ENCODE measurements at regions not wholly inside any gene's neighbourhood (a gene's known extent, or its start where the extent isn't known, plus 50 kb on each side); places are given as distances from the start of the nearest gene placed in this dataset.
"Not testable (repeated sequence)": the region's sequence is repeated elsewhere in the genome, so short reads cannot be mapped to it uniquely, and the experiment has no call there.

- peaks cover 60% of the 10 kb centered on the region for H3K27me3 Mint-ChIP-seq
- no peaks in the 10 kb centered on the region for H3K9me3 Mint-ChIP-seq
- no peak overlapping the region for H3K27ac Mint-ChIP-seq
- peaks cover 1% of the 10 kb centered on the region for H3K4me1 Mint-ChIP-seq
- no peak overlapping the region for H3K4me3 Mint-ChIP-seq
- H3K36me3 Mint-ChIP-seq: no peaks in the 10 kb centered on the region
Measured at GRCh38 chr6:27539551-27539950, 66.6 kb upstream of the ZNF184 start.

- Mint-ChIP-seq H3K36me3 (no peaks in the 10 kb centered on the region), H3K4me3 (no peak overlapping the region), H3K4me1 (no peaks in the 10 kb centered on the region), H3K27ac (no peak overlapping the region), H3K9me3 (no peaks in the 10 kb centered on the region), H3K27me3 (peaks cover 43% of the 10 kb centered on the region)
Measured at GRCh38 chr6:27532820-27533538, 60.1 kb upstream of the ZNF184 start.

GRCh38 chr6:27531772-27532459, 59.0 kb upstream of the ZNF184 start:
- H3K4me1 Mint-ChIP-seq: no peaks in the 10 kb centered on the region
- no peaks in the 10 kb centered on the region for H3K36me3 Mint-ChIP-seq
- no peaks in the 10 kb centered on the region for H3K9me3 Mint-ChIP-seq
- no peak overlapping the region for H3K4me3 Mint-ChIP-seq
- H3K27me3 Mint-ChIP-seq: peaks cover 34% of the 10 kb centered on the region
- no peak overlapping the region for H3K27ac Mint-ChIP-seq

GRCh38 chr6:27529796-27530195, 56.9 kb upstream of the ZNF184 start:
- H3K9me3 Mint-ChIP-seq, H3K27ac Mint-ChIP-seq, H3K4me1 Mint-ChIP-seq, H3K4me3 Mint-ChIP-seq, H3K36me3 Mint-ChIP-seq: not testable (repeated sequence)
- peaks cover 26% of the 10 kb centered on the region for H3K27me3 Mint-ChIP-seq

- no peak overlapping the region for H3K4me3 Mint-ChIP-seq
Measured at GRCh38 chr6:27528714-27529113, 55.8 kb upstream of the ZNF184 start.

More at GRCh38 chr6:27528714-27529113, 55.8 kb upstream of the ZNF184 start:
- no peaks in the 10 kb centered on the region for H3K9me3 Mint-ChIP-seq
- peaks cover 23% of the 10 kb centered on the region for H3K27me3 Mint-ChIP-seq
- no peaks in the 10 kb centered on the region for H3K4me1 Mint-ChIP-seq
- no peak overlapping the region for H3K27ac Mint-ChIP-seq
- H3K36me3 Mint-ChIP-seq: no peaks in the 10 kb centered on the region

All from activated naive CD4-positive, alpha-beta T cell treated with anti-CD3 and anti-CD28 coated beads, Interleukin-2, amount 50 U/mL, for 24 hours (primary cell).